ENCODE measurements at regions not wholly inside any gene's neighbourhood (a gene's known extent, or its start where the extent isn't known, plus 50 kb on each side); places are given as distances from the start of the nearest gene placed in this dataset.

DNA sequence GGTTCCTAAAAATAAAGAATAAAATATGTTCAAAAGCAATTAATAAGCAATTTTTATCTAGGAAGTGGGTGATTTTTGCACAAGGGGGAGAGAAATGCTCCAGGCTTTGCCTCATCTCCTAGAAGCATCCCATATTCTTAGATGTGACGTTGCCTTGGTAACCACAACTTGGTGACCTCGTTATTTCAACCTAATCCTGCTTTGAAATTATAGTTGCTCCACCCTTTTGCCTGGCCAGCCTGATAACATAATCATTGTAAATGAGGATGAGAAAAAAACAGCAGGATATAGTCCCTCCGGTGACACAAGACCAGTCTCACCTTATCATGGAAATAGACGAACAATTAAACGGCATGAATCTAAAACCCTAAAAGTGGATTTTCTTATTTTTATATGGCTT, 194.4 kb downstream of the QDPR start:
- peaks cover 0 to 12% (median 3%) of the 10 kb centered on the region in 3 donors for H3K27me3 ChIP-seq (ENCODE audit: control insufficient read depth in 3 of 3, insufficient read depth in 3 of 3, low read length in 2 of 3)
- TF ChIP-seq, protein P1, sequence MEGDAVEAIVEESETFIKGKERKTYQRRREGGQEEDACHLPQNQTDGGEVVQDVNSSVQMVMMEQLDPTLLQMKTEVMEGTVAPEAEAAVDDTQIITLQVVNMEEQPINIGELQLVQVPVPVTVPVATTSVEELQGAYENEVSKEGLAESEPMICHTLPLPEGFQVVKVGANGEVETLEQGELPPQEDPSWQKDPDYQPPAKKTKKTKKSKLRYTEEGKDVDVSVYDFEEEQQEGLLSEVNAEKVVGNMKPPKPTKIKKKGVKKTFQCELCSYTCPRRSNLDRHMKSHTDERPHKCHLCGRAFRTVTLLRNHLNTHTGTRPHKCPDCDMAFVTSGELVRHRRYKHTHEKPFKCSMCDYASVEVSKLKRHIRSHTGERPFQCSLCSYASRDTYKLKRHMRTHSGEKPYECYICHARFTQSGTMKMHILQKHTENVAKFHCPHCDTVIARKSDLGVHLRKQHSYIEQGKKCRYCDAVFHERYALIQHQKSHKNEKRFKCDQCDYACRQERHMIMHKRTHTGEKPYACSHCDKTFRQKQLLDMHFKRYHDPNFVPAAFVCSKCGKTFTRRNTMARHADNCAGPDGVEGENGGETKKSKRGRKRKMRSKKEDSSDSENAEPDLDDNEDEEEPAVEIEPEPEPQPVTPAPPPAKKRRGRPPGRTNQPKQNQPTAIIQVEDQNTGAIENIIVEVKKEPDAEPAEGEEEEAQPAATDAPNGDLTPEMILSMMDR (IDR thresholded peaks at IDR 0.05; ENCODE audit: control extremely low read depth, extremely low read depth), result no peak
- ATAC-seq (ENCODE audit: insufficient read depth, low FRiP score) (no peak), DNase-seq (no peak)
- WGBS, 2 donors, result 63 to 80% methylated on average over 5 of the region's 5 CpGs
- no peaks in the 10 kb centered on the region for H3K36me3 ChIP-seq (ENCODE audit: control insufficient read depth in 4 of 4, insufficient read depth in 4 of 4, low read length in 4 of 4)
- no peak overlapping the region for H3K4me3 ChIP-seq
- H3K27ac ChIP-seq (ENCODE audit: low read depth in 1 of 2, low read length in 1 of 2), result no peak overlapping the region
- peaks cover 0 to 6% (median 0%) of the 10 kb centered on the region in 4 donors for H3K9me3 ChIP-seq (ENCODE audit: control insufficient read depth in 4 of 4, insufficient read depth in 3 of 4, low read length in 3 of 4)
- no peak overlapping the region for H3K9ac ChIP-seq (ENCODE audit: insufficient read depth in 1 of 2, low read length in 2 of 2)
- peaks cover 0 to 4% (median 0%) of the 10 kb centered on the region in 5 donors for H3K4me1 ChIP-seq (ENCODE audit: control insufficient read depth in 5 of 5, insufficient read depth in 5 of 5, low read length in 5 of 5)

DNA sequence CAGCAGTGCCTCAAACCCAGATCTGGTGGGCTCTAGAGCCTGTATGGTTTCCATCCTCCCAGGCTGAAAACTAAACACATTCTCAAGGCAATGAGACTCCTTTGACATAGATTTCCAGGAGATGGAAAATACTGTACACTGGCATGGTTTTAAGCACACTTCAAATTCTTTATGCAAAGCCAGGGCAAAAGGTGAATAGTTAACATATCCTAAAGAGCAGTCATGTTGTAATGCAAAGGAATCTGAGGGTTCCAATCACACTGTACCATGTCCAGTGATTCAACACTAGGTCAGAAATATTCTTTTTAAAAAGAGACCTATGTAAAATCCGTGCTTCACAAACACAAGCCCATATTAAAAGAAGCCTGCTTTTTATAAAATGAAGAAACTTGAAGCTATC, 195.3 kb downstream of the QDPR start:
- H3K27ac ChIP-seq (ENCODE audit: low read depth in 1 of 2, low read length in 1 of 2), result no peak overlapping the region
- DNase-seq (no peak), ATAC-seq (ENCODE audit: insufficient read depth, low FRiP score) (no peak)
- no peaks in the 10 kb centered on the region for H3K36me3 ChIP-seq (ENCODE audit: control insufficient read depth in 4 of 4, insufficient read depth in 4 of 4, low read length in 4 of 4)
- H3K4me1 ChIP-seq (ENCODE audit: control insufficient read depth in 5 of 5, insufficient read depth in 5 of 5, low read length in 5 of 5), result peaks cover 0 to 4% (median 0%) of the 10 kb centered on the region in 5 donors
- no peak overlapping the region for H3K4me3 ChIP-seq
- no peak overlapping the region for H3K9ac ChIP-seq (ENCODE audit: insufficient read depth in 1 of 2, low read length in 2 of 2)
- TF ChIP-seq, protein P1 (IDR thresholded peaks at IDR 0.05; ENCODE audit: control extremely low read depth, extremely low read depth), result no peak
- peaks cover 0 to 6% (median 0%) of the 10 kb centered on the region in 4 donors for H3K9me3 ChIP-seq (ENCODE audit: control insufficient read depth in 4 of 4, insufficient read depth in 3 of 4, low read length in 3 of 4)
- WGBS, 2 donors, result 81 to 95% methylated on average over 1 of the region's 1 CpG
- H3K27me3 ChIP-seq (ENCODE audit: control insufficient read depth in 3 of 3, insufficient read depth in 3 of 3, low read length in 2 of 3), result peaks cover 0 to 12% (median 3%) of the 10 kb centered on the region in 3 donors

DNA sequence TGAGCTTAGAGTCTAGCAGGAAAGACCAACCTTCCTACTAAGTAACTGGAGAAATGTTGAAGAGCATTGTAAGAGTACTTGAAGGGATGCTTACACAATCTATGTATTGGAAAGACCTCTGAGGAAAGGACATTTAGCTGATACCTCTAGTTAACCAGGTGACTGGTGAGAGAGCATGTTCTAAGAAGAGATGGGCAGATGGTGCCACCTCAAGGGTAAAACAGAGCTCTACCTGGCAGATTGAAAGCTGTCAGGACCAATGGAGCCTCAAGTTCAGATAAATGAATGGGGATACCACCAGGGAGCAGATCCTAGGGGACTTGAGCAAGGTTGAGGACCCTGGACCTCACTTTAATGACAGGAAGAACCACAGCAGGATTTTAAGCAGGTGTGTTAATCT, 196.4 kb downstream of the QDPR start:
- ATAC-seq (ENCODE audit: insufficient read depth, low FRiP score) (no peak), DNase-seq (no peak)
- Histone ChIP-seq H3K4me3 (no peak overlapping the region), H3K9ac (ENCODE audit: insufficient read depth in 1 of 2, low read length in 2 of 2) (no peak overlapping the region), H3K27ac (ENCODE audit: low read depth in 1 of 2, low read length in 1 of 2) (no peak overlapping the region), H3K4me1 (ENCODE audit: control insufficient read depth in 5 of 5, insufficient read depth in 5 of 5, low read length in 5 of 5) (peaks cover 0 to 4% (median 0%) of the 10 kb centered on the region in 5 donors), H3K9me3 (ENCODE audit: control insufficient read depth in 4 of 4, insufficient read depth in 3 of 4, low read length in 3 of 4) (peaks cover 0 to 6% (median 0%) of the 10 kb centered on the region in 4 donors), H3K27me3 (ENCODE audit: control insufficient read depth in 3 of 3, insufficient read depth in 3 of 3, low read length in 2 of 3) (peaks cover 0 to 12% (median 0%) of the 10 kb centered on the region in 3 donors), H3K36me3 (ENCODE audit: control insufficient read depth in 4 of 4, insufficient read depth in 4 of 4, low read length in 4 of 4) (no peaks in the 10 kb centered on the region)
- TF ChIP-seq, protein P1 (IDR thresholded peaks at IDR 0.05; ENCODE audit: control extremely low read depth, extremely low read depth), result no peak

DNA sequence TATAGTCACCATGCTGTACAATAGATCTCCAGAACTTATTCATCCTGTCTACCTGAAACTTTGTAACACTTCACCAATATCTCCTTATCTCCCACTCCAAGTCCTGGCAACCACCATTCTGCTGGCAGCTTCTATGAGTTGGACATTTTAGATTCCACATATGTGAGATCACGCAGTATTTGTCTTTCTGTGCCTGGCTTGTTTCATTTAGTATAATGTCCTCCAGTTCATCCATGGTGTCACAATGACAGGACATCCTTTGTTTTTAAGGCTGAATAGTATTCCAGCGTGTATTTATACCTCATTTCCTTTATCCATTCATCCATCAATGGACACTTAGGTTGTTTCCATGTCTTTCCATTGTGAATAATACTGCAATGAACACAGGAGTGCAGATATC, 198.7 kb downstream of the QDPR start:
- Histone ChIP-seq H3K27ac (ENCODE audit: low read depth in 1 of 2, low read length in 1 of 2) (no peak overlapping the region), H3K4me1 (ENCODE audit: control insufficient read depth in 5 of 5, insufficient read depth in 5 of 5, low read length in 5 of 5) (peaks cover 0 to 3% (median 0%) of the 10 kb centered on the region in 5 donors), H3K4me3 (no peak overlapping the region), H3K36me3 (ENCODE audit: control insufficient read depth in 4 of 4, insufficient read depth in 4 of 4, low read length in 4 of 4) (no peaks in the 10 kb centered on the region), H3K27me3 (ENCODE audit: control insufficient read depth in 3 of 3, insufficient read depth in 3 of 3, low read length in 2 of 3) (peaks cover 0 to 8% (median 0%) of the 10 kb centered on the region in 3 donors), H3K9me3 (ENCODE audit: control insufficient read depth in 4 of 4, insufficient read depth in 3 of 4, low read length in 3 of 4) (no peaks in the 10 kb centered on the region), H3K9ac (ENCODE audit: insufficient read depth in 1 of 2, low read length in 2 of 2) (no peak overlapping the region)
- TF ChIP-seq, protein P1 (IDR thresholded peaks at IDR 0.05; ENCODE audit: control extremely low read depth, extremely low read depth), result no peak
- DNase-seq (peak in 1 of 3 donors; percentile 38), ATAC-seq (ENCODE audit: insufficient read depth, low FRiP score) (no peak)
- 65 to 69% methylated on average over 2 of the region's 2 CpGs for WGBS, 2 donors
